ENCODE measurements at regions not wholly inside any gene's neighbourhood (a gene's known extent, or its start where the extent isn't known, plus 50 kb on each side); places are given as distances from the start of the nearest gene placed in this dataset.

GRCh38 chr15:77749998-77750540, 117.4 kb upstream of the LINGO1 start:
- DNase-seq: no peak

- no peak for DNase-seq
Measured at GRCh38 chr15:77749236-77749997, 116.7 kb upstream of the LINGO1 start.

- DNase-seq: no peak
Measured at GRCh38 chr15:77748078-77749064, 115.7 kb upstream of the LINGO1 start.

- no peak for DNase-seq
Measured at GRCh38 chr15:77747175-77748077, 114.7 kb upstream of the LINGO1 start.

- DNase-seq: no peak
Measured at GRCh38 chr15:77746254-77747174, 113.8 kb upstream of the LINGO1 start.

GRCh38 chr15:77744398-77744797, 111.7 kb upstream of the LINGO1 start:
- DNase-seq: no peak

GRCh38 chr15:77742570-77742969, 109.9 kb upstream of the LINGO1 start:
- peak; percentile 57 for DNase-seq

- no peak for DNase-seq
Measured at GRCh38 chr15:77742127-77742526, 109.4 kb upstream of the LINGO1 start.

GRCh38 chr15:77741106-77741505, 108.4 kb upstream of the LINGO1 start:
- no peak for DNase-seq

- no peak for DNase-seq
Measured at GRCh38 chr15:77739591-77740378, 107.1 kb upstream of the LINGO1 start.

GRCh38 chr15:77738441-77739302, 106.0 kb upstream of the LINGO1 start:
- no peak for DNase-seq

- DNase-seq: no peak
Measured at GRCh38 chr15:77738038-77738370, 105.3 kb upstream of the LINGO1 start.

GRCh38 chr15:77737238-77738037, 104.7 kb upstream of the LINGO1 start:
- no peak for DNase-seq

- DNase-seq: no peak
Measured at GRCh38 chr15:77734306-77734705, 101.6 kb upstream of the LINGO1 start.

- no peak for DNase-seq
Measured at GRCh38 chr15:77733579-77734300, 101.0 kb upstream of the LINGO1 start.

GRCh38 chr15:77732514-77733335, 100.0 kb upstream of the LINGO1 start:
- no peak for DNase-seq

- no peak for DNase-seq
Measured at GRCh38 chr15:77731945-77732344, 99.2 kb upstream of the LINGO1 start.

Data from right forelimb (tissue), 1 donor.